ENCODE measurements at regions not wholly inside any gene's neighbourhood (a gene's known extent, or its start where the extent isn't known, plus 50 kb on each side); places are given as distances from the start of the nearest gene placed in this dataset.

DNA sequence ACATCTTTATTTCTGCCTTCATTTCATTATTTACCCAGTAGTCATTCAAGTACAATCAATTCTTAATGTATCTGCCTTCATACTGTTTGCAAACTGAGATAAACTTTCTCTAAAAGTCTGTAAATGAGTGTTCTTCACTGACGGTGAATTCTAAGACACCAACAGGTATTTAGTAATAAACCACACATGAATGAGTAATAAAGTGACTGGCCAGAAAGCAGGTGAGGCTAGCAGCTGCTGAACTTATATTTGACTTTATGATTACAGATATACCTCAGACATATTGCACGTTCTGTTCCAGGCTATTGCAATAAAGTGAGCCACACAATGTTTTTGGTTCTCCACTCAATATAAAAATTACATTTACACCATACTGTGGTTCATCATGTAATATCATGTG lies 1894.0 kb upstream of the RAG2 start:
- in situ Hi-C loops (cut with MboI) (no loop called here), intact Hi-C loops (cut with micrococcal nuclease; ENCODE audit: unreplicated experiment) (no loop called here)
- Histone ChIP-seq H3K9me3 (replicated peaks; ENCODE audit: control insufficient read depth, insufficient read depth, low read length) (no peaks in the 10 kb centered on the region), H3K27me3 (replicated peaks in 1 of 2; ENCODE audit: control insufficient read depth in 2 of 2, insufficient read depth in 2 of 2, low read length in 1 of 2) (no peaks in the 10 kb centered on the region), H3K27ac (ENCODE audit: control insufficient read depth, insufficient read depth) (no peak overlapping the region), H3K9ac (ENCODE audit: control insufficient read depth, insufficient read depth, low read length) (no peak overlapping the region), H3K36me3 (ENCODE audit: control insufficient read depth in 2 of 2, insufficient read depth in 2 of 2, low read length in 1 of 2) (no peaks in the 10 kb centered on the region), H3K4me2 (ENCODE audit: control insufficient read depth, insufficient read depth) (no peak overlapping the region), H2AFZ (ENCODE audit: control insufficient read depth, low read depth, low read length) (no peak overlapping the region), H4K20me1 (ENCODE audit: control insufficient read depth, insufficient read depth) (no peaks in the 10 kb centered on the region), H3K79me2 (ENCODE audit: control insufficient read depth, insufficient read depth, low read length) (no peaks in the 10 kb centered on the region), H3K4me1 (ENCODE audit: control insufficient read depth, insufficient read depth, low read length) (no peaks in the 10 kb centered on the region), H3K4me3 (no peak overlapping the region)
- TF ChIP-seq PAX5 (IDR thresholded peaks at IDR 0.05; ENCODE audit: borderline replicate concordance, low read depth, low read length) (no peak), FOXM1 (IDR thresholded peaks at IDR 0.05; ENCODE audit: low read depth, low read length) (no peak), POLR2AphosphoS5 (IDR thresholded peaks at IDR 0.05; ENCODE audit: low read length) (no peak), CBFB (IDR thresholded peaks at IDR 0.05; ENCODE audit: low read depth) (no peak), CEBPB (IDR thresholded peaks at IDR 0.05; ENCODE audit: borderline replicate concordance in 1 of 2, low read depth in 2 of 2, low read length in 2 of 2) (no peak), SMARCA5 (IDR thresholded peaks at IDR 0.05) (no peak), BHLHE40 (IDR thresholded peaks at IDR 0.05; ENCODE audit: borderline replicate concordance in 1 of 2, low read depth in 2 of 2, low read length in 1 of 2) (no peak), TCF12 (IDR thresholded peaks at IDR 0.05; ENCODE audit: low read depth, low read length) (no peak), ZNF384 (IDR thresholded peaks at IDR 0.05; ENCODE audit: borderline replicate concordance, low read depth, low read length) (no peak), YY1 (IDR thresholded peaks at IDR 0.05; ENCODE audit: low read depth, low read length) (no peak), YBX1 (IDR thresholded peaks at IDR 0.05) (no peak), ZNF622 (IDR thresholded peaks at IDR 0.05) (no peak), TCF7 (IDR thresholded peaks at IDR 0.05; ENCODE audit: borderline replicate concordance) (no peak), SUPT20H (IDR thresholded peaks at IDR 0.05; ENCODE audit: borderline replicate concordance, control insufficient read depth, low read depth, low read length) (no peak), KAT2A (conservative IDR thresholded peaks at IDR 0.05; ENCODE audit: control insufficient read depth, low read depth, low read length) (no peak)
- TF ChIP-seq, protein P1, sequence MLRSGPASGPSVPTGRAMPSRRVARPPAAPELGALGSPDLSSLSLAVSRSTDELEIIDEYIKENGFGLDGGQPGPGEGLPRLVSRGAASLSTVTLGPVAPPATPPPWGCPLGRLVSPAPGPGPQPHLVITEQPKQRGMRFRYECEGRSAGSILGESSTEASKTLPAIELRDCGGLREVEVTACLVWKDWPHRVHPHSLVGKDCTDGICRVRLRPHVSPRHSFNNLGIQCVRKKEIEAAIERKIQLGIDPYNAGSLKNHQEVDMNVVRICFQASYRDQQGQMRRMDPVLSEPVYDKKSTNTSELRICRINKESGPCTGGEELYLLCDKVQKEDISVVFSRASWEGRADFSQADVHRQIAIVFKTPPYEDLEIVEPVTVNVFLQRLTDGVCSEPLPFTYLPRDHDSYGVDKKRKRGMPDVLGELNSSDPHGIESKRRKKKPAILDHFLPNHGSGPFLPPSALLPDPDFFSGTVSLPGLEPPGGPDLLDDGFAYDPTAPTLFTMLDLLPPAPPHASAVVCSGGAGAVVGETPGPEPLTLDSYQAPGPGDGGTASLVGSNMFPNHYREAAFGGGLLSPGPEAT (IDR thresholded peaks at IDR 0.05; ENCODE audit: low read depth) = no peak
- TF ChIP-seq, protein P2, sequence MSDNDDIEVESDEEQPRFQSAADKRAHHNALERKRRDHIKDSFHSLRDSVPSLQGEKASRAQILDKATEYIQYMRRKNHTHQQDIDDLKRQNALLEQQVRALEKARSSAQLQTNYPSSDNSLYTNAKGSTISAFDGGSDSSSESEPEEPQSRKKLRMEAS (IDR thresholded peaks at IDR 0.05; ENCODE audit: low read depth, low read length) = no peak
- TF ChIP-seq, protein P3, sequence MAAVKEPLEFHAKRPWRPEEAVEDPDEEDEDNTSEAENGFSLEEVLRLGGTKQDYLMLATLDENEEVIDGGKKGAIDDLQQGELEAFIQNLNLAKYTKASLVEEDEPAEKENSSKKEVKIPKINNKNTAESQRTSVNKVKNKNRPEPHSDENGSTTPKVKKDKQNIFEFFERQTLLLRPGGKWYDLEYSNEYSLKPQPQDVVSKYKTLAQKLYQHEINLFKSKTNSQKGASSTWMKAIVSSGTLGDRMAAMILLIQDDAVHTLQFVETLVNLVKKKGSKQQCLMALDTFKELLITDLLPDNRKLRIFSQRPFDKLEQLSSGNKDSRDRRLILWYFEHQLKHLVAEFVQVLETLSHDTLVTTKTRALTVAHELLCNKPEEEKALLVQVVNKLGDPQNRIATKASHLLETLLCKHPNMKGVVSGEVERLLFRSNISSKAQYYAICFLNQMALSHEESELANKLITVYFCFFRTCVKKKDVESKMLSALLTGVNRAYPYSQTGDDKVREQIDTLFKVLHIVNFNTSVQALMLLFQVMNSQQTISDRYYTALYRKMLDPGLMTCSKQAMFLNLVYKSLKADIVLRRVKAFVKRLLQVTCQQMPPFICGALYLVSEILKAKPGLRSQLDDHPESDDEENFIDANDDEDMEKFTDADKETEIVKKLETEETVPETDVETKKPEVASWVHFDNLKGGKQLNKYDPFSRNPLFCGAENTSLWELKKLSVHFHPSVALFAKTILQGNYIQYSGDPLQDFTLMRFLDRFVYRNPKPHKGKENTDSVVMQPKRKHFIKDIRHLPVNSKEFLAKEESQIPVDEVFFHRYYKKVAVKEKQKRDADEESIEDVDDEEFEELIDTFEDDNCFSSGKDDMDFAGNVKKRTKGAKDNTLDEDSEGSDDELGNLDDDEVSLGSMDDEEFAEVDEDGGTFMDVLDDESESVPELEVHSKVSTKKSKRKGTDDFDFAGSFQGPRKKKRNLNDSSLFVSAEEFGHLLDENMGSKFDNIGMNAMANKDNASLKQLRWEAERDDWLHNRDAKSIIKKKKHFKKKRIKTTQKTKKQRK (IDR thresholded peaks at IDR 0.05; ENCODE audit: low read depth, low read length) = no peak
- no peak for FAIRE-seq
- ChIA-PET SMC1A (ENCODE audit: uncharacterized antibody, unreplicated experiment) (no interaction called here), POLR2A (no interaction called here), RAD21 (ENCODE audit: unreplicated experiment) (no interaction called here), CTCF (no interaction called here)
- no peak for DNase-seq (ENCODE audit: low read depth, low spot score)
- no TSS peak for BruUV-seq (replicated peaks)
- whole genome bisulfite sequencing (ENCODE audit: insufficient coverage, insufficient replicate concordance, low lambda C conversion rate, missing lambda C conversion rate) = 42% methylated on average over 2 of the region's 2 CpGs
- no peak for ATAC-seq

Data from GM12878 (cell line).